GM18517 (cell line): ENCODE measurements at regions not wholly inside any gene's neighbourhood (a gene's known extent, or its start where the extent isn't known, plus 50 kb on each side); places are given as distances from the start of the nearest gene placed in this dataset.

Experiments used
- ATAC-seq: cut with Tn5 transposase; IDR thresholded peaks from one replicate; pipeline ENCODE4 v1.9.1; 2021; ENCODE audit warnings: mild to moderate bottlenecking, moderate library complexity; ENCODE audit not compliant: unreplicated experiment

GRCh38 chr12:58815235-58815634 is 105.1 kb downstream of the LRIG3 start:
- ATAC-seq = no peak

GRCh38 chr12:58818546-58818945 is 101.8 kb downstream of the LRIG3 start:
- no peak for ATAC-seq

- no peak for ATAC-seq
Measured at GRCh38 chr12:58819345-58819744, 101.0 kb downstream of the LRIG3 start.

- no peak for ATAC-seq
Measured at GRCh38 chr12:58819985-58820384, 100.3 kb downstream of the LRIG3 start.
